Erythroblast (primary cell): ENCODE measurements at regions not wholly inside any gene's neighbourhood (a gene's known extent, or its start where the extent isn't known, plus 50 kb on each side); places are given as distances from the start of the nearest gene placed in this dataset.
"Not testable (repeated sequence)": the region's sequence is repeated elsewhere in the genome, so short reads cannot be mapped to it uniquely, and the experiment has no call there.

Source experiments
- DNase-seq, 2 experiments: peaks; one replicate each; lab custom pipeline; 2025; lab: John Stamatoyannopoulos, UW
- GATA1 ChIP-seq: IDR thresholded peaks from 2 replicates; pipeline ENCODE4 v1.6.1; 2011; ENCODE audit warnings: low read depth, mild to moderate bottlenecking, control low read depth, low read length, moderate library complexity
- POLR2A ChIP-seq: IDR thresholded peaks from 2 replicates; pipeline ENCODE4 v1.6.1; 2011; ENCODE audit warnings: mild to moderate bottlenecking, low read length

- TF ChIP-seq GATA1 (no peak), POLR2A (no peak)
- DNase-seq, result no peak
These were observed 201.0 kb downstream of the SIPA1L2 start for GRCh38 chr1:232428786-232429530.

GRCh38 chr1:232428036-232428645, 201.8 kb downstream of the SIPA1L2 start:
- no peak for DNase-seq
- no peak for TF ChIP-seq POLR2A

- DNase-seq, result no peak
- TF ChIP-seq POLR2A (no peak), GATA1 (no peak)
These were observed 203.1 kb downstream of the SIPA1L2 start for GRCh38 chr1:232426801-232427200.

GRCh38 chr1:232425421-232425820, 204.5 kb downstream of the SIPA1L2 start:
- TF ChIP-seq POLR2A (no peak), GATA1 (no peak)

GRCh38 chr1:232423591-232423990, 206.3 kb downstream of the SIPA1L2 start:
- DNase-seq, result no peak

More at GRCh38 chr1:232425421-232425820, 204.5 kb downstream of the SIPA1L2 start:
- no peak for DNase-seq

GRCh38 chr1:232422898-232423297, 207.0 kb downstream of the SIPA1L2 start:
- no peak for TF ChIP-seq POLR2A
- no peak for TF ChIP-seq GATA1
- no peak for DNase-seq

More at GRCh38 chr1:232423591-232423990, 206.3 kb downstream of the SIPA1L2 start:
- TF ChIP-seq GATA1 (no peak), POLR2A (no peak)

GRCh38 chr1:232422098-232422497, 207.8 kb downstream of the SIPA1L2 start:
- TF ChIP-seq POLR2A (no peak), GATA1 (no peak)
- no peak for DNase-seq

- TF ChIP-seq POLR2A (no peak), GATA1 (no peak)
- no peak for DNase-seq
These were observed 208.7 kb downstream of the SIPA1L2 start for GRCh38 chr1:232421143-232421796.

GRCh38 chr1:232417636-232418248, 212.2 kb downstream of the SIPA1L2 start:
- DNase-seq, result no peak
- TF ChIP-seq GATA1, result no peak
- no peak for TF ChIP-seq POLR2A

GRCh38 chr1:232416026-232416568, 213.8 kb downstream of the SIPA1L2 start:
- no peak for DNase-seq
- TF ChIP-seq POLR2A, result no peak
- no peak for TF ChIP-seq GATA1

- DNase-seq, result not testable (repeated sequence)
These were observed 214.5 kb downstream of the SIPA1L2 start for GRCh38 chr1:232415481-232415880.

GRCh38 chr1:232414100-232414499, 215.8 kb downstream of the SIPA1L2 start:
- no peak for DNase-seq
- no peak for TF ChIP-seq POLR2A
- TF ChIP-seq GATA1, result no peak

GRCh38 chr1:232413674-232414073, 216.3 kb downstream of the SIPA1L2 start:
- DNase-seq, result no peak
- TF ChIP-seq POLR2A (no peak), GATA1 (no peak)
